ENCODE measurements at regions not wholly inside any gene's neighbourhood (a gene's known extent, or its start where the extent isn't known, plus 50 kb on each side); places are given as distances from the start of the nearest gene placed in this dataset.

DNA sequence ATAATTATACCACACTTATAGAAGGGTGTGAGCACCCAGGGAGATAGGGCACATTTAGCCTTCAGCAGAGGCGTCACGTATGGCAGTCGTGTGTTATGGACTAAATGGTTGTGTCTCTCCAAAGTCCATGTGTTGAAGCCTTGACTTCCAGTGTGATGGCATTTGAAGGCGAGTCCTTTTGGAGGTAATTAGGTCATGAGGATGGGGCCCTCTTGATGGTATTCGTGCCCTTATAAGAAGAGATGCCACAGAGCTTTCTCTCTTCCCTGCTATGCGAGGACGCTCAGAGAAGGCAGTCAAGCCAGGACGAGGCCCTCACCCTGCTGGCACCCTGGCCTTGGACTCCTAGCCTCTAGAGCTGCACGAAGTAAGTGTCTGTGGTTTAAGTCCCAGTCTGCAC lies 375.0 kb upstream of the C1orf174 start:
- TF ChIP-seq, protein P1, sequence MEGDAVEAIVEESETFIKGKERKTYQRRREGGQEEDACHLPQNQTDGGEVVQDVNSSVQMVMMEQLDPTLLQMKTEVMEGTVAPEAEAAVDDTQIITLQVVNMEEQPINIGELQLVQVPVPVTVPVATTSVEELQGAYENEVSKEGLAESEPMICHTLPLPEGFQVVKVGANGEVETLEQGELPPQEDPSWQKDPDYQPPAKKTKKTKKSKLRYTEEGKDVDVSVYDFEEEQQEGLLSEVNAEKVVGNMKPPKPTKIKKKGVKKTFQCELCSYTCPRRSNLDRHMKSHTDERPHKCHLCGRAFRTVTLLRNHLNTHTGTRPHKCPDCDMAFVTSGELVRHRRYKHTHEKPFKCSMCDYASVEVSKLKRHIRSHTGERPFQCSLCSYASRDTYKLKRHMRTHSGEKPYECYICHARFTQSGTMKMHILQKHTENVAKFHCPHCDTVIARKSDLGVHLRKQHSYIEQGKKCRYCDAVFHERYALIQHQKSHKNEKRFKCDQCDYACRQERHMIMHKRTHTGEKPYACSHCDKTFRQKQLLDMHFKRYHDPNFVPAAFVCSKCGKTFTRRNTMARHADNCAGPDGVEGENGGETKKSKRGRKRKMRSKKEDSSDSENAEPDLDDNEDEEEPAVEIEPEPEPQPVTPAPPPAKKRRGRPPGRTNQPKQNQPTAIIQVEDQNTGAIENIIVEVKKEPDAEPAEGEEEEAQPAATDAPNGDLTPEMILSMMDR (IDR thresholded peaks at IDR 0.05; ENCODE audit: low read depth, low read length), result no peak
- H3K4me3 ChIP-seq (ENCODE audit: low read depth, low read length), result no peak overlapping the region

DNA sequence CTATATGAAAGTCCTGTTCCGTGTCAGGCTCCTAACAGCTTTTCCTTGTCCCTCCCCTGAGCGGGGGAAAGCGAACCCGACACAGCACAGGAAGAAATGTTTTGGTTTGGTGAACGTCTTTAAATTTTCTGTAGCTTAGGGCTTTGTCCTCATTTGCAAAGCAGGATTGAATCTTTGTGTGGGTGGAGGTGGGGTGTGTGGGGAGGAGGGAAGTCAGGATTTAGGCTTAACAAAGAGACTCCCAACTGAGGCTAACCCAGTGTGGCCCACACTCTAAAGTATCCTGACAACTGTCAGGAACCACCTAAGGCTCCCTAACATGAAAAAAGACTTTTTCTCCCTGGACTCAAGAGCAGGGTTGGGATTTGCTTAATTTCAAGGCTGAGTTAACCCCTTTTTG lies 376.2 kb upstream of the C1orf174 start:
- TF ChIP-seq, protein P1 (IDR thresholded peaks at IDR 0.05; ENCODE audit: low read depth, low read length), result no peak
- H3K4me3 ChIP-seq (ENCODE audit: low read depth, low read length), result no peak overlapping the region

DNA sequence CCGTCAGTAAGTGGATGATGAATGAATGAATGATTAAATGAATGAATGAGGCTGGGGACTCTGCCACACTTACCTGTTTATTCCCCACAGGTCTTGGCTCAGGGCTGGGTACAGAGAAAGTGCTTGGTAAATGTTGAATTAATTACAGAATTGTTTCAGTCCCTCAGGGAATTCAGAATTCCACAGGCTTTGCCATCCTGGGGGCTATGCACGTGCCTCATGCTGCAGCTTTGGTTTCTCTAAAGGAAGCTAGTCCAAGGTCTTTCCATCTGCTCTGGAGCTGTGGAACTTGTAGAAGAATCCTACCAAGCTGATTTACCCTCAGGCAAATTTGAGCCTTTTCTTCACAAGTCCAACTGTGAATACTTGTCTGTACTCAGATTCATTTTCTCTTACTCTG lies 376.8 kb upstream of the AJAP1 start:
- H3K4me3 ChIP-seq (ENCODE audit: low read depth, low read length), result no peak overlapping the region

DNA sequence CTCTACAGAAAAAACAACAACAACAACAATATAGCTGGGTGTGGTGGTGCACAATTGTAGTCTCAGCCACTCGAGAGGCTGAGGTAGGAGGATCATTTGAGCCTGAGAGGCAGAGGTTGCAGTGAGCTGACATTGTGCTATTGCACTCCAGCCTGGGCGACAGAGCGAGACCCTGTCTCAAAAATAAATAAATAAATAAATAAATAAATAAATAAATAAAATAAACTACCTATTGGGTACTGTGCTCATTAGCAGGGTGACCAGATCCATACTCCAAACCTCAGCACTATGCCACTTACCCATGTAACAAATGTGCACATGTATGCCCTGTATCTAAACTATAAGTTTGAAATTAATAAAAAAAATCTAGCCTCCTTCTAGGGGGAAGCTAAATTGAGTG lies 369.4 kb upstream of the AJAP1 start:
- TF ChIP-seq, protein P1 (IDR thresholded peaks at IDR 0.05; ENCODE audit: low read depth, low read length), result no peak

More for the DNA sequence above, 376.8 kb upstream of the AJAP1 start:
- TF ChIP-seq, protein P1 (IDR thresholded peaks at IDR 0.05; ENCODE audit: low read depth, low read length), result no peak

DNA sequence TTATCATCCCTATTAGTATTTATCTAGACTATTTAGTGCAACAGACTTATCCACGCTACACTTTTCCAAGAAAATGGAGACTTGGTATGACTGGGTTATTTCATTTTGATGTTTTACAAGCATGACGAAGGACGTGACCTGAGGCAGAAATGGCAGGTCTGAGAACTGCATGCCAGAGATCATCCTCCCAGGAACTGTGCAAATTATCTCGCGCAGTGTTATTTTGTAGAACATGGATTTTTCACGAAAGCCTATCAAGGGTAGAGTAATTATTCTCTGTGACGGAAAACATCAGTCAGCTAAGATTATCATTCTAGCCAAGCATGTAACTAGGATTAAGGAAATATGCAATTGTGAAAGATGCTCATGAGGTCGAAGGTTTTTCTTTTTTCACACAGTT lies 361.5 kb upstream of the AJAP1 start:
- TF ChIP-seq, protein P1 (IDR thresholded peaks at IDR 0.05; ENCODE audit: low read depth, low read length), result no peak
- H3K4me3 ChIP-seq (ENCODE audit: low read depth, low read length), result no peak overlapping the region

More for the DNA sequence above, 369.4 kb upstream of the AJAP1 start:
- H3K4me3 ChIP-seq (ENCODE audit: low read depth, low read length), result no peak overlapping the region

DNA sequence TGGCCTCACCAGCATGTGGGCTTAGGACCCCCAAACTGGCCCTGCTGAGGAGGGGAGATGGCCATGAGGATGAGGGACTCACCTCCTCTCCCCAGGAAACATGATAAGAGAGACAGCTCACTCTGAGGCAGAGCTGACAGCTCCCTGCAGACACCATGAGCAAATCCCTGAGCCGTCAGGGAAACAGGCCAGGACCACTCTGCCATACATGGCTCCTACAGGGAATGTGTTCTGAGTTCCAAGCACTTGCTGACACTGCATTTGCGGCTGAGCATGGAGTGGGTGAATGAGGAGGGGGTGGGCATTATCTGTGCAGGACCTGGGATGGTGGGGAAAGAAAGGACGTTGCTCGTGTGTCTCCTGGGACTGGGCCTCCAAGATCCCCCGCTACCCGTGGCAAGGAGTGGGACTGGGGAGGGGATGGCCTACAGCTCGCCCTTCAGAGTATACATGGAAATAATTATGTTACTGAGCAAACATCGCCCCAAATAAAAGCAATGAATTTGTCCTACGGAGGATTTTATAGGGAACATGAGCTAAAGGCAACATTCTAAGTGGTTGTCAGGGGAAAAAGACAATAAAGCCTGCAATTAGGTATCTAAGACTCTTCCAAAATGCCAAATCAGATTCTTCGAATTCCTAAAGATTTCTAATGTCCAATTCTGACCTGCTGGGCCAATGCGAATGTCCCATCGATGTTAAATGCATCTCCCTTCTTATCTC lies 355.9 kb upstream of the AJAP1 start:
- no peak overlapping the region for H3K4me3 ChIP-seq (ENCODE audit: low read depth, low read length)
- TF ChIP-seq, protein P1 (IDR thresholded peaks at IDR 0.05; ENCODE audit: low read depth, low read length), result no peak

DNA sequence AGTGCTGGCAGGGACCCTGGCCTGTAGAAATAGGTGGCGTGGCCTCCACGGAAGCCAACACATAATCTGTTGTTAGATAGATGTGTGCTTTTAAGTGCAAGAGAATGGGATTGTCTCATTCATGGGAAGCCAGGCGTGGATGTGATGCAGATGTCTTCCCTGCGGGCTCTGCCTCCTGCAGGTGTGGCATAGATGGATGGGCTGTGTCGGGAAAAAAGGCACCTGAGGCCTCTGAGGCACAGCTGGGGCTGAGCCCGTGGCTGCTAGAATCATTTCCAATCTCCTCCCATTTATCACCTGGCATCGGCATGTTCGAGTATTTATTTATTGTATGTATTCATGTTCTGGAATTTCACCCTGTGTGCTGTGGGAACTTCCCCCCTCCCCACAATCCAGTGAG lies 353.4 kb upstream of the AJAP1 start:
- TF ChIP-seq, protein P1 (IDR thresholded peaks at IDR 0.05; ENCODE audit: low read depth, low read length), result no peak

More for the DNA sequence above, 353.4 kb upstream of the AJAP1 start:
- no peak overlapping the region for H3K4me3 ChIP-seq (ENCODE audit: low read depth, low read length)
